Panc1 (cell line): ENCODE measurements at regions not wholly inside any gene's neighbourhood (a gene's known extent, or its start where the extent isn't known, plus 50 kb on each side); places are given as distances from the start of the nearest gene placed in this dataset.
"Not testable (repeated sequence)": the region's sequence is repeated elsewhere in the genome, so short reads cannot be mapped to it uniquely, and the experiment has no call there.

Experiments used
- ATAC-seq: fragments of 200-7000 bp; cut with Tn5 transposase; 2 replicates; pipeline ENCODE4 v1.9.1; 2020; ENCODE audit warnings: mild to moderate bottlenecking, moderate library complexity
- BruUV-seq: library from RNA; stranded (reverse); fragments of 400-500 nt; replicated peaks from 2 replicates; lab custom pipeline; 2021; lab: Mats Ljungman, UMichigan
- CTCF ChIA-PET: fragments of 300-600 bp; sonication (Branson Sonifier 250); formaldehyde crosslinking; loops from one replicate; lab custom pipeline; 2022; ENCODE audit warnings: antibody characterized with exemption; lab: Charles Lee
- POLR2A ChIA-PET: fragments of 300-600 bp; sonication (Branson Sonifier 250); formaldehyde crosslinking; loops from one replicate; lab custom pipeline; 2022; ENCODE audit warnings: antibody characterized with exemption; lab: Charles Lee
- DNase-seq: peaks from one replicate; pipeline ENCODE4 v3.0.0-alpha.2; 2010; ENCODE audit warnings: low read depth, low spot score
- H3K27ac ChIP-seq: 2 replicates; pipeline ENCODE4 v1.5.1; 2011; ENCODE audit warnings: mild to moderate bottlenecking, low read length, inconsistent platforms
- H3K27me3 ChIP-seq: fragments of 200-500 bp; sonication (Bioruptor generic); 2 replicates; pipeline ENCODE4 v1.6.0; 2014; ENCODE audit warnings: low read length, inconsistent platforms; ENCODE audit not compliant: control insufficient read depth, insufficient read depth
- H3K36me3 ChIP-seq: fragments of 200-500 bp; sonication (Bioruptor generic); 2 replicates; pipeline ENCODE4 v1.5.1; 2014; ENCODE audit warnings: inconsistent platforms, mild to moderate bottlenecking, low read length, moderate library complexity; ENCODE audit not compliant: control insufficient read depth, insufficient read depth
- H3K4me1 ChIP-seq: 2 replicates; pipeline ENCODE4 v1.5.1; 2011; ENCODE audit warnings: inconsistent platforms, mild to moderate bottlenecking, low read length, moderate library complexity; ENCODE audit not compliant: control insufficient read depth, insufficient read depth
- H3K4me3 ChIP-seq, 2 experiments: 2 replicates each; pipeline ENCODE4 v1.5.1; 2011 to 2012; ENCODE audit warnings: low read depth in 2 of 2, low read length in 2 of 2, mild to moderate bottlenecking in 2 of 2, inconsistent platforms in 1 of 2, moderate library complexity in 1 of 2
- H3K9me3 ChIP-seq: fragments of 200-500 bp; sonication (Bioruptor generic); 2 replicates; pipeline ENCODE4 v1.5.1; 2014; ENCODE audit warnings: low read depth, mild to moderate bottlenecking, inconsistent platforms, low read length, moderate library complexity; ENCODE audit not compliant: control insufficient read depth, insufficient read depth
- CTCF ChIP-seq: fragments of 450-650 bp; IDR thresholded peaks from 2 replicates; pipeline ENCODE4 v1.5.1; 2017; ENCODE audit warnings: mild to moderate bottlenecking
- POLR2AphosphoS5 ChIP-seq: IDR thresholded peaks from 2 replicates; pipeline ENCODE4 v1.6.1; 2012; ENCODE audit warnings: mild to moderate bottlenecking, low read depth, low read length, moderate library complexity
- REST ChIP-seq, 2 experiments: IDR thresholded peaks; 2 replicates each; pipeline ENCODE4 v1.6.1; 2011 to 2012; ENCODE audit warnings: low read depth in 2 of 2, control low read depth in 1 of 2, low read length in 1 of 2, mild to moderate bottlenecking in 1 of 2, moderate library complexity in 1 of 2; ENCODE audit not compliant: insufficient read depth in 1 of 2
- SIN3A ChIP-seq: IDR thresholded peaks from 2 replicates; pipeline ENCODE4 v1.6.1; 2012; ENCODE audit warnings: low read depth, mild to moderate bottlenecking, low read length, moderate library complexity, borderline replicate concordance; ENCODE audit not compliant: insufficient read depth
- TCF7L2 ChIP-seq: IDR thresholded peaks from 2 replicates; pipeline ENCODE4 v1.6.1; 2011; ENCODE audit warnings: mild to moderate bottlenecking, low read depth, low read length, inconsistent platforms
- in situ Hi-C: cut with HindIII; loops from 2 replicates; pipeline ENCODE4 v1.10.0; 2016; ENCODE audit warnings: low sequenced_read_pairs, low pct_unique_long_range_greater_than_20kb
- intact Hi-C: fragments of 100-400 bp; cut with micrococcal nuclease; formaldehyde crosslinking; loops from one replicate; pipeline ENCODE4 v1.10.0; 2022; ENCODE audit not compliant: unreplicated experiment

- no peak for DNase-seq
- H3K27me3 ChIP-seq: no peaks in the 10 kb centered on the region
- ChIA-PET POLR2A (no interaction called here), CTCF (no interaction called here)
- no peaks in the 10 kb centered on the region for H3K4me1 ChIP-seq
- in situ Hi-C loops (no loop called here), intact Hi-C loops (no loop called here)
- no peaks in the 10 kb centered on the region for H3K36me3 ChIP-seq
- no peak overlapping the region for H3K27ac ChIP-seq
- no peak for ATAC-seq
- no TSS peak for BruUV-seq
- no peak overlapping the region for H3K4me3 ChIP-seq
- TF ChIP-seq SIN3A (no peak), REST (IDR thresholded peaks at IDR 0.05; ENCODE audit: insufficient read depth in 1 of 2, low read depth in 2 of 2, low read length in 1 of 2) (no peak), CTCF (no peak), TCF7L2 (no peak), POLR2AphosphoS5 (no peak)
- H3K9me3 ChIP-seq: peaks cover 4% of the 10 kb centered on the region; the same call in 1 of the 2 replicates
Measured at GRCh38 chr12:61290473-61290872, 969.7 kb upstream of the USP15 start.

- in situ Hi-C loops: no loop called here
- Histone ChIP-seq H3K4me1 (no peaks in the 10 kb centered on the region), H3K27me3 (no peaks in the 10 kb centered on the region), H3K9me3 (peaks cover 2% of the 10 kb centered on the region; the same call in 1 of the 2 replicates), H3K27ac (no peak overlapping the region), H3K36me3 (no peaks in the 10 kb centered on the region), H3K4me3 (no peak overlapping the region)
- CTCF ChIA-PET: no interaction called here
- POLR2A ChIA-PET: no interaction called here
- no peak for ATAC-seq
- intact Hi-C loops: no loop called here
- TF ChIP-seq REST (IDR thresholded peaks at IDR 0.05; ENCODE audit: insufficient read depth in 1 of 2, low read depth in 2 of 2, low read length in 1 of 2) (no peak), CTCF (no peak), TCF7L2 (no peak), SIN3A (no peak), POLR2AphosphoS5 (no peak)
- BruUV-seq: no TSS peak
- DNase-seq: no peak
Measured at GRCh38 chr12:61291647-61292046, 968.6 kb upstream of the USP15 start.

- ATAC-seq, POLR2A ChIA-PET, H3K9me3 ChIP-seq, BruUV-seq, in situ Hi-C loops, H3K4me1 ChIP-seq, DNase-seq, H3K27ac ChIP-seq, intact Hi-C loops, H3K4me3 ChIP-seq, H3K36me3 ChIP-seq, H3K27me3 ChIP-seq, CTCF ChIA-PET: not testable (repeated sequence)
Measured at GRCh38 chr12:61294011-61294410, 966.2 kb upstream of the USP15 start.
